H1 (cell line): ENCODE measurements at regions not wholly inside any gene's neighbourhood (a gene's known extent, or its start where the extent isn't known, plus 50 kb on each side); places are given as distances from the start of the nearest gene placed in this dataset.

Experiments used
- CTCF ChIA-PET: fragments of 300-600 bp; sonication (Branson Sonifier 250); formaldehyde crosslinking; loops from one replicate; lab custom pipeline; 2021; ENCODE audit not compliant: partially characterized antibody; lab: Charles Lee
- POLR2A ChIA-PET: fragments of 300-600 bp; sonication (Branson Sonifier 250); formaldehyde crosslinking; loops from one replicate; lab custom pipeline; 2021; ENCODE audit warnings: inconsistent platforms; ENCODE audit not compliant: partially characterized antibody; lab: Charles Lee
- DNase-seq, 2 experiments: peaks; one replicate each; pipeline versions ENCODE4 v3.0.0 to v3.0.0-alpha.2; 2010 to 2022; ENCODE audit warnings: low spot score in 2 of 2, low read depth in 1 of 2, mixed read lengths in 1 of 2
- FAIRE-seq: peaks from 2 replicates; lab custom pipeline; 2011; peaks lifted over from hg19 to GRCh38; lab: Jason Lieb, UNC
- H2AFZ ChIP-seq: 2 replicates; pipeline ENCODE4 v1.8.1; 2012; ENCODE audit warnings: low read length, inconsistent platforms
- H2AK5ac ChIP-seq: 2 replicates; pipeline ENCODE4 v1.6.1; 2013; ENCODE audit warnings: low read depth, low read length
- H2BK120ac ChIP-seq: replicated peaks from 2 replicates; pipeline ENCODE3; 2013; ENCODE audit warnings: low read depth, low read length, inconsistent platforms
- H2BK12ac ChIP-seq: 2 replicates; pipeline ENCODE4 v1.6.1; 2013; ENCODE audit warnings: low read depth, low read length
- H2BK15ac ChIP-seq: 2 replicates; pipeline ENCODE4 v1.6.1; 2013; ENCODE audit warnings: low read length
- H2BK20ac ChIP-seq: 2 replicates; pipeline ENCODE4 v1.6.1; 2013; ENCODE audit warnings: low read length
- H2BK5ac ChIP-seq: 2 replicates; pipeline ENCODE4 v1.6.1; 2013; ENCODE audit warnings: low read depth, low read length
- H3K14ac ChIP-seq: 2 replicates; pipeline ENCODE4 v1.6.1; 2013; ENCODE audit warnings: inconsistent platforms; ENCODE audit not compliant: insufficient read length
- H3K18ac ChIP-seq: 2 replicates; pipeline ENCODE4 v1.6.1; 2013; ENCODE audit warnings: low read length; ENCODE audit errors: extremely low read depth
- H3K23ac ChIP-seq: 2 replicates; pipeline ENCODE4 v1.6.1; 2013; ENCODE audit warnings: inconsistent platforms; ENCODE audit not compliant: insufficient read length
- H3K23me2 ChIP-seq: 2 replicates; pipeline ENCODE4 v1.6.1; 2013; ENCODE audit warnings: low read depth, low read length
- H3K27ac ChIP-seq: 2 replicates; pipeline ENCODE4 v1.6.1; 2011; ENCODE audit warnings: low read depth, low read length, inconsistent platforms
- H3K27me3 ChIP-seq, 4 experiments: replicated peaks in 1 of 4; 1 replicate in 1 of 4; 2 replicates in 3 of 4; pipeline versions ENCODE4 v1.6.1 to v1.8.1; 2011 to 2013; ENCODE audit warnings: low read length in 3 of 4, mild to moderate bottlenecking in 3 of 4, inconsistent platforms in 2 of 4, mixed read lengths in 2 of 4, moderate library complexity in 1 of 4; ENCODE audit not compliant: control insufficient read depth in 3 of 4, insufficient read depth in 3 of 4; ENCODE audit errors: extremely low read depth in 1 of 4
- H3K36me3 ChIP-seq, 4 experiments: 2 replicates each; pipeline versions ENCODE4 v1.6.1 to v1.8.1; 2011 to 2013; ENCODE audit warnings: mild to moderate bottlenecking in 4 of 4, low read length in 3 of 4, moderate library complexity in 2 of 4, control low read depth in 1 of 4, inconsistent platforms in 1 of 4; ENCODE audit not compliant: insufficient read depth in 4 of 4, control insufficient read depth in 2 of 4
- H3K4ac ChIP-seq: replicated peaks from 2 replicates; pipeline ENCODE3; 2013; ENCODE audit warnings: low read length, low read depth, mixed read lengths, inconsistent platforms; ENCODE audit not compliant: insufficient read length
- H3K4me1 ChIP-seq, 4 experiments: replicated peaks in 1 of 4; 1 replicate in 1 of 4; 2 replicates in 3 of 4; pipeline versions ENCODE4 v1.6.1 to v1.8.1; 2011 to 2013; ENCODE audit warnings: low read length in 3 of 4, inconsistent platforms in 2 of 4, mixed read lengths in 1 of 4; ENCODE audit not compliant: insufficient read depth in 4 of 4, control insufficient read depth in 3 of 4
- H3K4me2 ChIP-seq, 2 experiments: 2 replicates each; pipeline versions ENCODE4 v1.6.1 to v1.8.1; 2011 to 2013; ENCODE audit warnings: low read depth in 2 of 2, low read length in 2 of 2, control low read depth in 1 of 2, inconsistent platforms in 1 of 2, mild to moderate bottlenecking in 1 of 2; ENCODE audit not compliant: insufficient read depth in 1 of 2
- H3K4me3 ChIP-seq, 4 experiments: fragments of 200-600, 300-600 bp in 1 of 4; sonication (generic), shearing (Covaris generic), sonication (Bioruptor Twin) in 1 of 4; 2 replicates each; pipeline versions ENCODE4 v1.5.1 to v1.8.1; 2011 to 2016; ENCODE audit warnings: low read length in 4 of 4, low read depth in 3 of 4, control low read depth in 2 of 4, inconsistent platforms in 2 of 4, mild to moderate bottlenecking in 2 of 4, mixed read lengths in 1 of 4, moderate library complexity in 1 of 4; ENCODE audit not compliant: insufficient read depth in 2 of 4; ENCODE audit errors: extremely low read depth in 1 of 4
- H3K56ac ChIP-seq: replicated peaks from 2 replicates; pipeline ENCODE3; 2013; ENCODE audit warnings: low read depth, mild to moderate bottlenecking, mixed read lengths, low read length, inconsistent platforms; ENCODE audit not compliant: insufficient read length
- H3K79me1 ChIP-seq: 2 replicates; pipeline ENCODE4 v1.6.1; 2013; ENCODE audit warnings: low read depth, low read length, control low read depth
- H3K79me2 ChIP-seq, 2 experiments: 2 replicates each; pipeline versions ENCODE4 v1.6.1 to v1.8.1; 2012 to 2013; ENCODE audit warnings: low read length in 2 of 2, mild to moderate bottlenecking in 2 of 2, inconsistent platforms in 1 of 2; ENCODE audit not compliant: insufficient read depth in 2 of 2, control insufficient read depth in 1 of 2
- H3K9ac ChIP-seq, 4 experiments: replicated peaks in 1 of 4; 1 replicate in 1 of 4; 2 replicates in 3 of 4; pipeline versions ENCODE4 v1.6.1 to v1.8.1; 2011 to 2013; ENCODE audit warnings: low read depth in 3 of 4, low read length in 3 of 4, control low read depth in 2 of 4, mild to moderate bottlenecking in 2 of 4, moderate library complexity in 2 of 4, inconsistent platforms in 1 of 4; ENCODE audit errors: extremely low read depth in 1 of 4
- H3K9me3 ChIP-seq, 2 experiments: 2 replicates each; pipeline versions ENCODE4 v1.6.1 to v1.8.1; 2012 to 2013; ENCODE audit warnings: mild to moderate bottlenecking in 2 of 2, moderate library complexity in 2 of 2, control low read depth in 1 of 2, inconsistent platforms in 1 of 2, low read depth in 1 of 2, low read length in 1 of 2, mixed read lengths in 1 of 2; ENCODE audit not compliant: insufficient read depth in 2 of 2
- H4K20me1 ChIP-seq, 2 experiments: replicated peaks in 1 of 2; 2 replicates each; pipeline versions ENCODE3 to v1.8.1; 2011 to 2013; ENCODE audit warnings: inconsistent platforms in 2 of 2, low read length in 2 of 2, mild to moderate bottlenecking in 1 of 2; ENCODE audit not compliant: insufficient read depth in 2 of 2, control insufficient read depth in 1 of 2
- H4K5ac ChIP-seq: 2 replicates; pipeline ENCODE4 v1.6.1; 2013; ENCODE audit warnings: low read length, low read depth, mixed read lengths, inconsistent platforms; ENCODE audit not compliant: insufficient read length
- H4K8ac ChIP-seq: 2 replicates; pipeline ENCODE4 v1.8.0; 2013; ENCODE audit warnings: mild to moderate bottlenecking, moderate library complexity, low read length, inconsistent platforms; ENCODE audit not compliant: insufficient read depth; ENCODE audit errors: extremely low read depth
- H4K91ac ChIP-seq: replicated peaks from 2 replicates; pipeline ENCODE3; 2013; ENCODE audit warnings: low read length, mixed read lengths, inconsistent platforms; ENCODE audit not compliant: insufficient read length
- KDM4A ChIP-seq: IDR thresholded peaks from one replicate; pipeline ENCODE4 v1.7.1; 2012; ENCODE audit warnings: low read depth, mild to moderate bottlenecking, moderate library complexity, low read length, inconsistent platforms; ENCODE audit not compliant: severe bottlenecking
- YY1 ChIP-seq: IDR thresholded peaks from 2 replicates; pipeline ENCODE4 v1.6.1; 2011; ENCODE audit warnings: low read depth, mild to moderate bottlenecking, low read length
- WGBS, 2 experiments: shearing (Covaris generic) in 1 of 2; methylation state at CpG; one replicate each; pipeline versions ENCODE4 v1.1.6 to v1.1.7; 2013 to 2015; ENCODE audit warnings: low lambda C conversion rate in 2 of 2, mixed read lengths in 2 of 2, inconsistent platforms in 1 of 2, low coverage in 1 of 2, missing lambda C conversion rate in 1 of 2; ENCODE audit not compliant: insufficient replicate concordance in 2 of 2, insufficient coverage in 1 of 2, insufficient read length in 1 of 2; ENCODE audit errors: extremely low coverage in 1 of 2, missing lambda C conversion rate in 1 of 2; 5-methylcytosine and 5-hydroxymethylcytosine counted together

DNA sequence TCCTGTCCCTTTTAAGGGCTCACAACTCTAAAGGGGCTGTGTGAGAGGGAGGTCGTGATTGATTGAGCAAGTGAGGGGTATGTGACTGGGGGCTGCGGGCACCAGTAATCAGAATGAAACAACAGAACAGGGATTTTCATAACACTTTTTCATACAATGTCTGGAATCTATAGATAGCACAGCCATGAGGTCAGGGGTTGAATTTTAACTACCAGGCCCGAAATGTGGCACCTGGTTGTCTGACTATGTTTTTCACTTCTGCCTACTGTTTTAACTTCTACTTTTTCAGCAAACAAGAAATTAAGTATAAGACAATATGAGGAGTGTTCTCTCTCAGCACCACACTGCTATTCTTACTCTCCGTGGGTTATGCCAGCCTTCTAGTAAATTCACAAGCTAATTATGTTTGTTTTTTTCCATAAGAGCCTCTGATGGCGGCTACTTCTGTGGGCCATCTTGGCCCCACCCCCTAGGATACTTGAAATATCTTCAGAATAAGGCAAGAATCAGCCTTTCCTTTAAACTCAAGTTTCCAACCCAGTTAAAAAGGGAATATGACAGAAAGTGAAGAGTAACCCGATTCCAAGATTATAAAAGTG is 552.8 kb upstream of the CHORDC1 start:
- Histone ChIP-seq H3K18ac (no peak overlapping the region), H2AFZ (no peak overlapping the region), H2BK20ac (no peak overlapping the region), H2BK12ac (no peak overlapping the region), H4K5ac (no peak overlapping the region), H3K14ac (no peak overlapping the region), H2BK15ac (no peak overlapping the region), H3K4me2 (no peak overlapping the region), H3K27ac (no peak overlapping the region), H2AK5ac (no peak overlapping the region), H3K27me3 (no peaks in the 10 kb centered on the region), H4K20me1 (no peaks in the 10 kb centered on the region), H4K91ac (no peak overlapping the region), H3K56ac (no peak overlapping the region), H3K23me2 (no peaks in the 10 kb centered on the region), H3K4me3 (no peak overlapping the region), H3K9me3 (peaks cover 0 to 4% of the 10 kb centered on the region in 2 experiments; a peak in 1 of 4 replicates), H3K36me3 (no peaks in the 10 kb centered on the region), H2BK5ac (no peak overlapping the region), H3K9ac (no peak overlapping the region), H3K79me1 (no peaks in the 10 kb centered on the region), H3K4me1 (peaks cover 0 to 3% (median 2%) of the 10 kb centered on the region in 4 experiments; a peak in 4 of 7 replicates), H2BK120ac (no peak overlapping the region), H4K8ac (no peak overlapping the region), H3K4ac (no peak overlapping the region), H3K23ac (no peak overlapping the region), H3K79me2 (no peaks in the 10 kb centered on the region)
- FAIRE-seq: no peak
- ChIA-PET CTCF (interaction anchor here (0.8 kb wide), 1 partner anchor 300 kb away, joined by 3 read pairs; no protein-coding TSS in a partner anchor), POLR2A (no interaction called here)
- no peak for DNase-seq
- 88% methylated on average over 6 of the region's 6 CpGs; no CpG with 5 or more reads in 1 of the 2 experiments for WGBS, 2 experiments
- TF ChIP-seq YY1 (no peak), KDM4A (no peak)
